NB4 (cell line): ENCODE measurements at regions not wholly inside any gene's neighbourhood (a gene's known extent, or its start where the extent isn't known, plus 50 kb on each side); places are given as distances from the start of the nearest gene placed in this dataset.

ENCODE experiments used
- CTCF ChIP-seq: IDR thresholded peaks from one replicate; pipeline ENCODE4 v1.5.1; 2012; ENCODE audit warnings: low read depth, low read length
- MAX ChIP-seq: IDR thresholded peaks from 2 replicates; pipeline ENCODE4 v1.6.1; 2011; ENCODE audit warnings: low read depth, low read length
- POLR2A ChIP-seq: IDR thresholded peaks from 2 replicates; pipeline ENCODE4 v1.6.1; 2011; ENCODE audit warnings: mild to moderate bottlenecking; ENCODE audit not compliant: insufficient read length; ENCODE audit errors: extremely low read depth

- TF ChIP-seq CTCF (no peak), POLR2A (no peak), MAX (no peak)
These were observed 878.2 kb upstream of the MBL2 start for GRCh38 chr10:53650794-53651193.
